HG03442 (cell line): ENCODE measurements at regions not wholly inside any gene's neighbourhood (a gene's known extent, or its start where the extent isn't known, plus 50 kb on each side); places are given as distances from the start of the nearest gene placed in this dataset.
A peak's percentile ranks its signal among the peaks of the same experiment; 100 is the strongest.

Experiments
- ATAC-seq: cut with Tn5 transposase; IDR thresholded peaks from one replicate; pipeline ENCODE4 v1.9.1; 2021; ENCODE audit warnings: mild to moderate bottlenecking, moderate library complexity; ENCODE audit not compliant: unreplicated experiment

GRCh38 chr12:39240587-39240986 is 202.3 kb downstream of the KIF21A start:
- no peak for ATAC-seq

DNA sequence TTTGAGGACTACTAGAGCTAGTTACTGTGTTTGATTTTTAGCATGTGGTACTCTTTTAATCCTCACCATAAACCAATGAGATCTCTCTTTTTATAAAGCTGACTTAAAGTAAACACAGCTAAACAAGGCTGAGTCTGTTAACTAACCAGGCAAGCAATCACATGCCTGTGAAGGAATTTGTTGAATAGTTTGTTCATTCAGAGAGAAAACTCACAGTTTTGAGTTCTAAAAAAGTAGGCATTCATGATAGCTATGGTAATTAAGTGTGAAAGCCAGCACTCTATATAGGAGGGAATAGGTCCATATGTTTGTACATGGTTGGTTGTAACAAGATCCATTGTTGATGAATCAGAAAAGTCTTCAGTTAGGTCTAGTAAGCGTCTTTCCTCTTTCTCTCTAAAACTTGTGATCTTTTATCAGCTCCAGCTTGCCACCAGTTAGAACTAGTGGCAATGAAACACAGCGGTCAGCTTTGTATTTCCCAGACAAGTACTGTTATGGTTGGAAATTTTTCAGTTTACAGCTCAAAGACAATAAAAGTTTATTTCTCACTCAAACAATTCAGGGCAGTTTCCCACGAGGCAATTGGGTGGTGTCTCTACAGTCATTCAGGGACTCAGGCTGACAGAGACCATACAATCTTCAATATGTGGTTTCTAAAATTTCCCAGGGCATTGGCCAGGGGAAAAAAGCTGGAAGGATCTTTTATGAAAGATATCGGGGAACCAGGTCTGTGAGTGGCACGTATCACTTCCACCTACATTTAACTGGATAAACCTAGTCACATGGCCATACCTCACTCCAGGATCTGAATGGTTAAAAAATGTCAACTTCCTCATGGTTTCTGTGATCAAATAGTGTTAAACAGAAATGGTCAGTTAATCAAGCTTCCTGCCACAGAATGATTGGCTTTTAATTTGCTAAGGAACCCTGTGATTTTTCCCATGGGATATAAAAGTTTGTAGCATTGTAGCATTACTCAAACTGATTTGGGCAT is 203.1 kb downstream of the KIF21A start:
- no peak for ATAC-seq

DNA sequence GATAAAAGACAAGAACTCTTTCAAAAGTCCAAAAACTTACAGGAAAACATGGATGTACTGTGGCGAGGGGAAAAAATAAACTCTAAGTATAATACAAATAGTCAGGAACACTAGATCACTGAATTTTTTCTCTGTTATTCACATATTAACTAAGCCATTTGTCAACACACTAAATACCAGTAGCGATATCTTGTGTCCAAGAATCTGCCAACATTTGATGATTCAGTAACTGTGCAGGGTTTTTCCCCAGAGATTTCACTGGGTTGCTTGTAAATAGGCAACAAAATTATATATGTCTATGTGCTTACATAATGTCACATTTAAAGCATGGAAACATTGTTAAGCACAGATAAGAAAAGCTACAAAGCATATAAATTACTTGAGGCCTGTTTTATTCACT is 205.9 kb downstream of the KIF21A start:
- no peak for ATAC-seq

DNA sequence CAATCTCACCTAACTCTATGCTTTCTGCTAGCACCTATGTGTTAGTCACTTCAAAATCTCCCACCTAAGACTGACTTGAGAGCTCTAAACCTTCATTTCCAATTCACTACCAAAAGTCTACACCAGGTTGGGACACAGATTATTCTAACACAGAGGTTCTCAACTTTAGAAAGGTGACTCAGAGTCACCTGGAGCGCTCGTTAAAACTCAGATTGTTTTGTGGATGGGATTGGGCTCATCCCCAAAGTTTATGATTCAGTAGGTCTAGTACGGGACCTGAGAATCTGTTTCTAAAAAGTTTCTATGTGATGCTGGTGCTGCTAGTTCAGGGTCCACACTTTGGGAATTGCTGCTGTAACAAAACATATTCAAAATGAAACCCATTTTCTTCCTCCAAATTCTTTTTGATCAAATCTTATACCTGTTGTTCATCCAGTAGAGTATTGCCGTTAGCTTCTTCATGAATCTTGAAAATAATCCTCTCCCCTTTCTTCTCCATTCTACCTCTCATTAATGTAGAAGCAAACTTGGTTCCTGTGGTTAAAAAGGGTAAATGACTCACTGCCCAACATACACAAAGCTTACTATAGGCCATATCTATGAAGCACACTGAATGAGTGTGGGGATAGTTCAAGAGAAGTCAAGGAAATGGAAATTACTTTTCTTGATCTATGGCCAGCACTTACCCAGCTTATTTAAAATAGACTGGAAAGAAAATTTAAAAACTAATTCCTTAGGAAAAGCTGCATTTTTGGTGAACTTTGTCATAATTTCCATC is 206.7 kb downstream of the KIF21A start:
- no peak for ATAC-seq

- no peak for ATAC-seq
These were observed 212.8 kb downstream of the KIF21A start for GRCh38 chr12:39230086-39230485.

GRCh38 chr12:39227218-39227617 is 215.7 kb downstream of the KIF21A start:
- ATAC-seq = no peak

- no peak for ATAC-seq
These were observed 217.9 kb downstream of the KIF21A start for GRCh38 chr12:39224971-39225370.

DNA sequence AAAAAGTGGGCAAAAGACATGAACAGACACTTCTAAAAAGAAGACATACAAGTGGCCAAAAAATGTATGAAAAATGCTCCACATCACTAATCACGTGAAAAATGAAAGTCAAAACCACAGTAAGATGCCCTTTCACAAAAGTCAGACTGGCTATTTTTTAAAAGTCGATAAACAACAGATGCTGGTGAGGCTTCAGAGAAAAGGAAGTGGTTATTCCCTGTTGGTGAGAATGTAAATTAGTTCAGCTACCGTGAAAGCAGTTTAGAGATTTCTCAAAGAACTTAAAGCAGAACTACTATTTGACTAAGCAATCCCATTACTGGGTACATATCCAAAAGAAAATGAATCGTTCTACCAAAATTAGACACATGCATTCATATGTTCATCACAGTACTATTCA is 237.0 kb downstream of the KIF21A start:
- peak; percentile 69 for ATAC-seq

GRCh38 chr12:39199351-39199750 is 243.6 kb downstream of the KIF21A start:
- ATAC-seq = no peak

DNA sequence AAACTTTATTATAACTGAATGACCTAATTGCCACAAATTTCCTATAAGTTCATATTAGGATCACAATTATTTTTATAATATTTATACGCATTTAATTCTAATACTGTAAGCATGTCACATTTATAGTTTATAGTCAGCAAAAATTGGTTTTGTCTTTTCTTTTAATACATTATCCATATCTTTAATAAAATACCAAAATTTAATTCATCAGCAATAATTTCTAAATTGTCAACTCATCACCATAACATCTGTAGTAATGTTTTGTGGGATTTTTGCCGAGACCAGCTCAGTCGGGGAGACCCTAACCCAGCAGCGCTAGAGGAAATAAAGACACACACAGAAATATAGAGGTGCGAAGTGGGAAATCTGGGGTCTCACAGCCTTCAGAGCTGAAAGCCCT is 254.2 kb downstream of the KIF21A start:
- ATAC-seq = no peak

DNA sequence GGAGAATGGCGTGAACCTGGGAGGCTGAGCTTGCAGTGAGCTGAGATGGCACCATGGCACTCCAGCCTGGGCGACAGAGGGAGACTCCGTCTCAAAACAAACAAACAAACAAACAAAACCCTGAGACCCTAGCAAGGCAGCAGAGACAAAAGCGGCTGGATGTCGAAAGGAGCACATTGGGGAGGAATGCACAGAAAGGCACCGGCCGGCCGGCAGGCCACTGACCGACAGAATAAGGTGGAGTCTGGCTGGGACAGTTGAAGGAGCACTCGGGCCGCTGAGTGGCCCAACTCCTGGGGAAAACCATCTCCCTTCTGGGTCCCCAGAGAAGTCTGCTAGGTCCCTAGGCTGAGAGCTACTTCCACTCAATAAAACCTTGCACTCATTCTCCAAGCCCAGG is 256.2 kb downstream of the KIF21A start:
- ATAC-seq = no peak

DNA sequence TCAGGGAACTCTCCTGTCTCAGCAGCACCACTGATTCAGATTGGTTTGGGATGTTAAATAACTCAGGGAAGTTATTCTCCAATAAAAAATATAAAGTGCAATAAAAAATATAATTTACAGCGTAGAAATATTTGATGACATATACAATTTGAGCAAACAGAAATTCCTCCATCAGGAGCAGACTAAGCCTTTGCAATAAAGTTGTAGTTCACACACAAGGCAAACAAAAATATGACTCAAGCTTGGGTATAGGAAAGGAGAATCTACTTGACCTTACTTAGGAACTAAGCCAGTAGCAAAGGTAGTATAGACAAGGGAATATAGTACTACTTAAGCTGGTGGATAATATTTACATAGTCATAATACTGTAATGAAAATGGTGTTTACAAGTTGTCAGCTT is 264.1 kb downstream of the KIF21A start:
- ATAC-seq = no peak

- ATAC-seq = no peak
These were observed 266.6 kb downstream of the KIF21A start for GRCh38 chr12:39176356-39176755.

DNA sequence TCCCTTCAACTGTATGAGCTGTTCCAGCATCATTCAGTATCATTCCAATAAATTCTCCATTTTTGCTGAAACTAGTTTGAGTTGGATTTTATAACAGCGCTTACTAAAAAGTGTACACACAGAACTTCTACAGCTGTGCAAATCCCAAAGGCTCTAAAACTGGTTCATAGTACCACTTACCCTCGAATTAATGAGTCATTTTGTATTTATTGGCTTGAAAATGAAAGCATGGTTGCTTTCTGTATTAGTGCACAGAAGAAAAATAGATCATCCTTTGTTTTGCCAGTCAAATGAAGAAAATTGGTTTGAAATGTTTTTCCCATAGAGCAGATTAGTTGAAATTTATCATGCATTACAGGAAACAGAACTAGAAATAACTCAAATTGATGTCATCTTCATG is 268.3 kb upstream of the CPNE8 start:
- ATAC-seq = peak; percentile 90

GRCh38 chr12:39165338-39165737 is 259.9 kb upstream of the CPNE8 start:
- no peak for ATAC-seq

DNA sequence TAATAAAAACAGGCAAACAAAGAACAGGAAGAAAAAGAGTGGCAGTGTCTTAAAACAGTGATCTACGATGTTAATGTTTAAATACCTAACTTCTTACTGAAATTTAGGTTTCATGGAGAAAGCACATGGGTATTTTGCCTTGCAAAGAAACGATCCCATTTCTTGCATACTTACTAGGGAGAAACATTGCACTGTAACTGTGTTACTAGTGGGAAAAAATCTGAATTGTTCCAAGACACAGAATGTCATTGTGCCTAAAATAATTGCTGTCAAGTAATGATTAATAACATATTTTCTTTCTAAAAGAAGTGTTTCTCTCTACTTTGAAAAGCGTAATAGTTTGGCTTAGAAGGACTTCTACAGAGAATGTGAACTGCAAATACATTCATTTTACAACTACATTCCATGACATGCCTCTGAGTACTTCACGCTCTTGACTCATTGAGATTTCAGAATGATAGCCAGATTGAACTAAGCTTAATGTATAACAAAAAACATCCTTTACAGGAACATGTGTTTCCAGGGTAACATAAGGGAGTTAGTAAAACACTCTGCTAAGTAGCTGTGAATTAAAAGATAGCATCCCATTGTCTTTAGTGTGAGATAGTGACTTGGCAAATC is 256.2 kb upstream of the CPNE8 start:
- ATAC-seq = no peak

- ATAC-seq = no peak
These were observed 252.4 kb upstream of the CPNE8 start for GRCh38 chr12:39157696-39158342.

GRCh38 chr12:39145175-39145999 is 240.0 kb upstream of the CPNE8 start:
- ATAC-seq = peak; percentile 94

DNA sequence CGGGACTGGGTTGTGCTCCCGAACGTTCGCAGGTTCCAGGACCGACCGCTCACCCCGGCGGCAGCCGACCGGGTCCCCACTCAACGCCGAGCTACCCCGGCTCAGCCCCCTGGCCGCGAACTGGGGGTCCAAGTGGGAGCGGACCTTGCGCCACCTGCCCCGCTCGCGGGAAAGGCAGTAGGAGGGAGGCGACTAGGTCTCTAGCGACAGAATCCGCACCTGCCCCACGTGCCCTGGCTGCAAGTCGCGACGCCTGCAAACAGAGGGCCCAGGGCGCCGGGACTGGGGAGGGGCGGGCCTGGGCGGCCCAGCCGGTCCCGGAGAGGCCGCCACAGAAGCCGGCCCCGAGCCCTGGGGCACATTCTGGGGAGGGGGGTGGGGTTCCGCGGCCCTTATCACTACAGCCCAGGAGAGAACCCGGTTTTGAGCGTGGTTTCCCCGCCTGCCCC is 239.2 kb upstream of the CPNE8 start:
- no peak for ATAC-seq

GRCh38 chr12:39138268-39138667 is 232.9 kb upstream of the CPNE8 start:
- ATAC-seq = no peak
